BLaER1 (cell line): ENCODE measurements at regions not wholly inside any gene's neighbourhood (a gene's known extent, or its start where the extent isn't known, plus 50 kb on each side); places are given as distances from the start of the nearest gene placed in this dataset.

Experiments
- H3K27ac ChIP-seq: shearing (Covaris generic); formaldehyde crosslinking; 2 replicates; pipeline ENCODE4 v1.8.1; 2022
- H3K27me3 ChIP-seq: shearing (Covaris generic); formaldehyde crosslinking; 2 replicates; pipeline ENCODE4 v1.8.1; 2022
- H3K36me3 ChIP-seq: shearing (Covaris generic); formaldehyde crosslinking; 2 replicates; pipeline ENCODE4 v1.8.1; 2022
- H3K4me1 ChIP-seq: shearing (Covaris generic); formaldehyde crosslinking; 2 replicates; pipeline ENCODE4 v1.8.1; 2022
- H3K4me2 ChIP-seq: shearing (Covaris generic); formaldehyde crosslinking; 2 replicates; pipeline ENCODE4 v1.8.1; 2022
- H3K4me3 ChIP-seq: shearing (Covaris generic); formaldehyde crosslinking; 2 replicates; pipeline ENCODE4 v1.8.1; 2022
- H3K9ac ChIP-seq: shearing (Covaris generic); formaldehyde crosslinking; 2 replicates; pipeline ENCODE4 v1.8.1; 2022
- H3K9me3 ChIP-seq: shearing (Covaris generic); formaldehyde crosslinking; 2 replicates; pipeline ENCODE4 v1.8.1; 2022
- H4K20me1 ChIP-seq: shearing (Covaris generic); formaldehyde crosslinking; 2 replicates; pipeline ENCODE4 v1.8.1; 2022
- Cebpa-rat ChIP-seq: shearing (Covaris generic); IDR thresholded peaks from 2 replicates; pipeline ENCODE4 v1.8.1; 2022

DNA sequence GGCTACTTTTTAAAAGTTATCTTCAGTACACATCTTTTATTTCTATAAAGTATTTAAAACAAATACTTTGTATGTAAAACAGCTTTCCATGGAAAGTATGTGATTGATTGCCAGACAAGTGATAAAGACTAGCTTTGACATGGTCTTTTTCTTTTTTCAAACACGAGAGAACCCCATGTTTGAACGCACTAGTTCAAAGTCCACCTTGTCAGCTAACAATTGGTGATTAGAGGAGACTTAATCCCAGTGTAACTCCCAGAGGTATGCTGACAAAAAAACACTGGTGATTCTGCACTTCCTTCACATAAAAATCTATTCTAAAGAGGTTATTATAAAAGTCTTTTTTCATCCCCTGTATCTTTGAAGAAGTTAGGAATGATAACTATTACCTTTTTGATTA lies 438.1 kb downstream of the GJA1 start:
- no peaks in the 10 kb centered on the region for H3K27me3 ChIP-seq
- no peak overlapping the region for H3K9ac ChIP-seq
- no peak overlapping the region for H3K4me3 ChIP-seq
- H3K4me2 ChIP-seq = no peak overlapping the region
- no peaks in the 10 kb centered on the region for H3K36me3 ChIP-seq
- no peaks in the 10 kb centered on the region; the same call in 1 of the 2 replicates for H3K9me3 ChIP-seq
- TF ChIP-seq Cebpa-rat = no peak
- H3K4me1 ChIP-seq = no peaks in the 10 kb centered on the region
- no peaks in the 10 kb centered on the region for H4K20me1 ChIP-seq
- H3K27ac ChIP-seq = no peak overlapping the region

GRCh38 chr6:121876721-121877120 lies 441.3 kb downstream of the GJA1 start:
- Histone ChIP-seq H3K36me3 (no peaks in the 10 kb centered on the region), H3K4me2 (no peak overlapping the region), H3K27ac (no peak overlapping the region), H3K9me3 (no peaks in the 10 kb centered on the region; the same call in 1 of the 2 replicates), H3K4me1 (no peaks in the 10 kb centered on the region), H3K4me3 (no peak overlapping the region), H3K9ac (no peak overlapping the region), H4K20me1 (no peaks in the 10 kb centered on the region), H3K27me3 (no peaks in the 10 kb centered on the region)
- no peak for TF ChIP-seq Cebpa-rat

DNA sequence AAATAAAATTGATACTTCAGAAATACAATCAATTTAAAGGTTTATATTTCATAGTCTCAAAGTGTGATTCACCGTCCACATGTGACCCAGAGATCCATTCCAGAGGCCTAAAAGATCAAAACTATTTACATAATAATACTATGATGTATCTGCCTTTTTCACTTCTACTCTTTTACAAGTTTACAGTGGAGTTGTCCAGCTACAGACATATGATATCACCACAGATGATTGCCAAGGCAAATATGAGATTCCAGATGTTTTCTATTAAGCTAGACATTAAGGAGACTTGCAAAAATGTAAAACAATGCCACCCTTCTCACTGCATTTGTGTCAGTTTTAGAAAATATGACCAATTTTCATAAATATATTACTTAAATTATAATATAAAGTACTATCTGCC lies 443.7 kb downstream of the GJA1 start:
- Histone ChIP-seq H3K4me2 (no peak overlapping the region), H3K27me3 (no peaks in the 10 kb centered on the region), H3K4me1 (no peaks in the 10 kb centered on the region), H4K20me1 (no peaks in the 10 kb centered on the region), H3K27ac (no peak overlapping the region), H3K4me3 (no peak overlapping the region), H3K9ac (no peak overlapping the region), H3K9me3 (no peaks in the 10 kb centered on the region; the same call in 1 of the 2 replicates), H3K36me3 (no peaks in the 10 kb centered on the region)
- no peak for TF ChIP-seq Cebpa-rat

GRCh38 chr6:121880831-121881230 lies 445.4 kb downstream of the GJA1 start:
- H3K36me3 ChIP-seq = no peaks in the 10 kb centered on the region
- no peaks in the 10 kb centered on the region for H3K27me3 ChIP-seq
- no peaks in the 10 kb centered on the region for H3K4me1 ChIP-seq
- H3K27ac ChIP-seq = no peak overlapping the region
- TF ChIP-seq Cebpa-rat = no peak
- H3K9me3 ChIP-seq = no peaks in the 10 kb centered on the region
- H3K4me3 ChIP-seq = no peak overlapping the region
- H4K20me1 ChIP-seq = no peaks in the 10 kb centered on the region
- H3K4me2 ChIP-seq = no peak overlapping the region
- H3K9ac ChIP-seq = no peak overlapping the region

GRCh38 chr6:121881974-121882667 lies 446.7 kb downstream of the GJA1 start:
- TF ChIP-seq Cebpa-rat = no peak
- H3K9me3 ChIP-seq = no peaks in the 10 kb centered on the region
- H3K4me3 ChIP-seq = no peak overlapping the region
- H3K4me1 ChIP-seq = no peaks in the 10 kb centered on the region
- H3K4me2 ChIP-seq = no peak overlapping the region
- no peaks in the 10 kb centered on the region for H3K36me3 ChIP-seq
- H3K27ac ChIP-seq = no peak overlapping the region
- H3K27me3 ChIP-seq = no peaks in the 10 kb centered on the region
- H4K20me1 ChIP-seq = no peaks in the 10 kb centered on the region
- H3K9ac ChIP-seq = no peak overlapping the region

DNA sequence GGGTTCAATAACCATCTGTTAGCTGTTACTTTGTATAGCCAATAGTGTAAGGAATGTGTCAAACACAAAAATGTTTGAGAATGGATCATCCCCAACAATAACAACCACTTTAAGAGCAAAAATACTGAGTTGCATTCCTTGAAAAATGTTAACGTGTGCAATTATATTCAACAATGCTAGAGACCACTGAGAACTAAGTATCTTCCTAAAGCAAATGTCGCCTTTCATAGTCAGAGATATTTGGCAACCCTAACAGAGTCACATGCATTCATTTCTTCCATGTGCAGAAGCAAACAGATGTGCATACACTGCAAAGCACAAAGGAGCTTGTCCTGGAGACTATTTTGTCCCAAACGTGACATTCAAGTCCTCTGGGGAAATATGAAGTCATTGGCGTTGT lies 448.6 kb downstream of the GJA1 start:
- no peaks in the 10 kb centered on the region for H4K20me1 ChIP-seq
- no peak overlapping the region for H3K9ac ChIP-seq
- no peak overlapping the region for H3K27ac ChIP-seq
- no peak overlapping the region for H3K4me2 ChIP-seq
- no peaks in the 10 kb centered on the region for H3K9me3 ChIP-seq
- TF ChIP-seq Cebpa-rat = no peak
- no peaks in the 10 kb centered on the region for H3K36me3 ChIP-seq
- no peak overlapping the region for H3K4me3 ChIP-seq
- no peaks in the 10 kb centered on the region for H3K4me1 ChIP-seq
- no peaks in the 10 kb centered on the region for H3K27me3 ChIP-seq

DNA sequence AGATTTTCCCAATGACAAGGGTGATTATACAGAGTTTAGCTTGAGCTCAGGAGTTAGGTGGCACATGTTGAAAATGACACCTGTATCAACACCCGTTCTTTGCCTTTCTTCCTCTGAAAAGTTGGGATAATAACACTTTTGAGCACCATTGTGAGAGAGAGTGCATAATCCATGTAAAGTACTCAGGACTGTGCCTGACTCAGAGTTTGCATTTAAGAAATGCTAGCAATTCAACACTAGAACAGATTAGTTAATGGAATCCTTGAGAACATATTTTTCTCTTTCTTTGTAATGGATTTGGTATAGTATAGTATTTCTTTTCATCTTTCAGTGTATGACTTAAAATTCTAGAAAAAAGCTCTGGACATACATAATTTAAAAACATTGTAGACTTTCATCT lies 449.2 kb downstream of the GJA1 start:
- no peaks in the 10 kb centered on the region for H3K9me3 ChIP-seq
- TF ChIP-seq Cebpa-rat = no peak
- H3K4me2 ChIP-seq = no peak overlapping the region
- no peaks in the 10 kb centered on the region for H3K36me3 ChIP-seq
- H3K9ac ChIP-seq = no peak overlapping the region
- no peaks in the 10 kb centered on the region for H3K4me1 ChIP-seq
- H3K27me3 ChIP-seq = no peaks in the 10 kb centered on the region
- no peak overlapping the region for H3K27ac ChIP-seq
- H3K4me3 ChIP-seq = no peak overlapping the region
- no peaks in the 10 kb centered on the region for H4K20me1 ChIP-seq

DNA sequence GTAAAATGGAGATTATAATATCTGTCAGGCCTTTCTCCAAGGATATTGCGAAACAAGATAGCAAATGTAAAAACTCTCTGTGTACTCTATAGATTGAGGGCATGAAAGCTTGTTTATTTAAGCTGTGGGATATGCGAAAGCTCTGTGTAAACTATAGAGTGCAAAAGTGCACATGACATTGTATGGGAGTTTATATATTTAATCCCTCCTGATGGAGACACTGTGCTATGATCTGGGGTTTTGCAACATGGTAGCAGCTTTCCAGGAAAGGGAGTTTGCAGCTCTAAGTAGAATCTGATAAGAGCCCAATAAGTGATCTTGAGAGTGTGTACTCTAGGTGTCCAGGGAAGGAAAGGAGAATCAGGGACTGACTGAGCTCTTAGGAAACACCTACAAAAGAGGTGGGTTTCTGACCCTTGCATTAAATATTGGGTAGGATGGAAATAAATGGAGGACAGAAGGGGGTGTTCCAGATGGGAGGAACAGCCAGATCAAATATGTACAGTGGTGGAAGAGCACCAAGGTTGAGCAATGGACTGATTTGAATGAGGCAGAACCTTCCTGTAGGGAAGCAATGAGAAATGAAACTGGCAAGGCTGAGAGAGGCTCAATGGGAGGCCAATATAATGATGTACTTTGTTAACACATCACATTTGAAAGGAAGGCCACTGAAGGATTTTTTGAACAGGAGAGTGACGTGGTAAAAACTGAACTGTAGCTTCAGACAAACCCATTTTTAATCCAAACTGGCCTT lies 450.1 kb downstream of the GJA1 start:
- Histone ChIP-seq H3K27me3 (no peaks in the 10 kb centered on the region), H3K27ac (no peak overlapping the region), H3K9ac (no peak overlapping the region), H3K4me3 (no peak overlapping the region), H3K4me1 (peaks cover 4% of the 10 kb centered on the region; the same call in 1 of the 2 replicates), H3K9me3 (no peaks in the 10 kb centered on the region), H3K4me2 (no peak overlapping the region), H4K20me1 (no peaks in the 10 kb centered on the region), H3K36me3 (no peaks in the 10 kb centered on the region)
- TF ChIP-seq Cebpa-rat = no peak

- no peaks in the 10 kb centered on the region for H3K9me3 ChIP-seq
- H3K36me3 ChIP-seq = no peaks in the 10 kb centered on the region
- no peak overlapping the region for H3K4me2 ChIP-seq
- H3K27me3 ChIP-seq = no peaks in the 10 kb centered on the region
- no peak overlapping the region for H3K9ac ChIP-seq
- peaks cover 4% of the 10 kb centered on the region; the same call in 1 of the 2 replicates for H3K4me1 ChIP-seq
- TF ChIP-seq Cebpa-rat = no peak
- no peak overlapping the region for H3K4me3 ChIP-seq
- H3K27ac ChIP-seq = no peak overlapping the region
- H4K20me1 ChIP-seq = no peaks in the 10 kb centered on the region
Observed at GRCh38 chr6:121886223-121886830, 450.9 kb downstream of the GJA1 start.

DNA sequence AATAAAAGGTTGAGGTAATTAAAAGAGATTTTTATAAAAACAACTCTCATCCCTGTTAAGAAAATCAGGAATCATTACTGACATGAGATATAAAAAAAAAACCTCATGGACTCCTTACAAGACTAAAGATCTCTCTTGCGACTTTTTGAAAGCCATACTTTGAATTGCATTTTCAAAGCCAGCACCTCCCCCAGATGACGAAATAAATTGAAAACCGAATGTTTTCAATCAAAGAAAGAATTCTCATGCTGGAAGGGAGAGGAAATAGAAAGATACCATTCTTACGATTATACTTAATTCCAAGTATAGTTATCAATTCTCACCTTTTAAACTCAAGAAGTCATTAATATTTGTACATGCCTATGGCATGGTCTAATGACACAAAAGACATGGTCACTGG lies 452.3 kb downstream of the GJA1 start:
- Histone ChIP-seq H3K4me3 (no peak overlapping the region), H3K27ac (no peak overlapping the region), H3K9ac (no peak overlapping the region), H4K20me1 (no peaks in the 10 kb centered on the region), H3K4me2 (no peak overlapping the region), H3K27me3 (no peaks in the 10 kb centered on the region), H3K36me3 (no peaks in the 10 kb centered on the region), H3K4me1 (peaks cover 4% of the 10 kb centered on the region; the same call in 1 of the 2 replicates), H3K9me3 (no peaks in the 10 kb centered on the region)
- TF ChIP-seq Cebpa-rat = no peak
